NB4 (cell line): ENCODE measurements at regions not wholly inside any gene's neighbourhood (a gene's known extent, or its start where the extent isn't known, plus 50 kb on each side); places are given as distances from the start of the nearest gene placed in this dataset.

Experiments
- CTCF ChIP-seq: IDR thresholded peaks from one replicate; pipeline ENCODE4 v1.5.1; 2012; ENCODE audit warnings: low read depth, low read length
- MAX ChIP-seq: IDR thresholded peaks from 2 replicates; pipeline ENCODE4 v1.6.1; 2011; ENCODE audit warnings: low read depth, low read length
- POLR2A ChIP-seq: IDR thresholded peaks from 2 replicates; pipeline ENCODE4 v1.6.1; 2011; ENCODE audit warnings: mild to moderate bottlenecking; ENCODE audit not compliant: insufficient read length; ENCODE audit errors: extremely low read depth

GRCh38 chr17:53924530-53925455 lies 102.1 kb downstream of the KIF2B start:
- no peak for TF ChIP-seq CTCF
- no peak for TF ChIP-seq MAX
- TF ChIP-seq POLR2A = no peak
